ENCODE measurements at regions not wholly inside any gene's neighbourhood (a gene's known extent, or its start where the extent isn't known, plus 50 kb on each side); places are given as distances from the start of the nearest gene placed in this dataset.

- no peaks in the 10 kb centered on the region for H3K9me2 ChIP-seq (ENCODE audit: insufficient read depth)
- DNase-seq (ENCODE audit: low spot score) (peak; percentile 21), ATAC-seq (no peak; the same call in 1 of the 3 replicates)
- Mint-ChIP-seq H3K27me3 (ENCODE audit: insufficient read depth, low read depth, poor library complexity) (peaks cover 3% of the 10 kb centered on the region), H3K36me3 (ENCODE audit: low read depth) (no peaks in the 10 kb centered on the region), H3K27ac (no peak overlapping the region; the same call in 1 of the 2 replicates), H3K4me3 (no peak overlapping the region), H3K9me3 (no peaks in the 10 kb centered on the region), H3K4me1 (peaks cover 11% of the 10 kb centered on the region)
- H3K79me2 ChIP-seq (replicated peaks; ENCODE audit: insufficient read depth), result no peaks in the 10 kb centered on the region
- H3F3A ChIP-seq (replicated peaks; ENCODE audit: low read depth), result no peaks in the 10 kb centered on the region
- H2AFZ ChIP-seq, result peak overlapping the region; percentile 96
- no peaks in the 10 kb centered on the region for H4K20me1 ChIP-seq (replicated peaks; ENCODE audit: insufficient read depth)
- H3K36me3 ChIP-seq (ENCODE audit: insufficient read depth), result no peaks in the 10 kb centered on the region
- no peak overlapping the region for H3K4me3 ChIP-seq
- TF ChIP-seq POLR2AphosphoS5 (IDR thresholded peaks at IDR 0.05; ENCODE audit: low read depth) (no peak), ZNF331 (CRISPR knock-in tag; IDR thresholded peaks at IDR 0.05; ENCODE audit: low read depth) (no peak)
- no peaks in the 10 kb centered on the region for H3K27me3 ChIP-seq (ENCODE audit: insufficient read depth)
- H3K4me2 ChIP-seq, result no peak overlapping the region
- no peak overlapping the region for H3K27ac ChIP-seq (ENCODE audit: low read depth)
- H3K4me1 ChIP-seq (ENCODE audit: insufficient read depth), result no peaks in the 10 kb centered on the region
Observed at GRCh38 chr16:49969091-49970030, 55.7 kb upstream of the CNEP1R1 start.

GRCh38 chr16:49970797-49971431 is 54.1 kb upstream of the CNEP1R1 start:
- H4K20me1 ChIP-seq (replicated peaks; ENCODE audit: insufficient read depth), result no peaks in the 10 kb centered on the region
- TF ChIP-seq REST (IDR thresholded peaks at IDR 0.05; ENCODE audit: unreplicated experiment) (no peak), EZH2 (IDR thresholded peaks at IDR 0.05; ENCODE audit: low read depth, unreplicated experiment) (no peak), ZNF331 (CRISPR knock-in tag; IDR thresholded peaks at IDR 0.05; ENCODE audit: low read depth) (no peak), POLR2AphosphoS5 (IDR thresholded peaks at IDR 0.05; ENCODE audit: low read depth) (no peak), STAT1 (IDR thresholded peaks at IDR 0.05; ENCODE audit: unreplicated experiment) (no peak), CREB1 (CRISPR knock-in tag; IDR thresholded peaks at IDR 0.05; ENCODE audit: low read depth) (no peak)
- no peaks in the 10 kb centered on the region for H3F3A ChIP-seq (replicated peaks; ENCODE audit: low read depth)
- ATAC-seq (no peak), DNase-seq (ENCODE audit: low spot score) (no peak)
- no peaks in the 10 kb centered on the region for H3K27me3 ChIP-seq (ENCODE audit: insufficient read depth)
- H3K4me2 ChIP-seq, result no peak overlapping the region
- H3K27ac ChIP-seq (ENCODE audit: low read depth), result no peak overlapping the region
- H3K9me2 ChIP-seq (ENCODE audit: insufficient read depth), result no peaks in the 10 kb centered on the region
- no peaks in the 10 kb centered on the region for H3K36me3 Mint-ChIP-seq (ENCODE audit: low read depth)
- no peaks in the 10 kb centered on the region for H3K79me2 ChIP-seq (replicated peaks; ENCODE audit: insufficient read depth)
- no peak overlapping the region for H3K27ac Mint-ChIP-seq
- peaks cover 11% of the 10 kb centered on the region for H3K4me1 Mint-ChIP-seq
- H3K4me3 Mint-ChIP-seq, result no peak overlapping the region
- no peaks in the 10 kb centered on the region for H3K36me3 ChIP-seq (ENCODE audit: insufficient read depth)
- peaks cover 6% of the 10 kb centered on the region for H3K27me3 Mint-ChIP-seq (ENCODE audit: insufficient read depth, low read depth, poor library complexity)
- no peaks in the 10 kb centered on the region for H3K4me1 ChIP-seq (ENCODE audit: insufficient read depth)
- no peak overlapping the region for H2AFZ ChIP-seq
- H3K4me3 ChIP-seq, result no peak overlapping the region
- no peaks in the 10 kb centered on the region for H3K9me3 Mint-ChIP-seq

Data from GM23338 (cell line).